Right kidney (tissue), 1 donor: ENCODE measurements at regions not wholly inside any gene's neighbourhood (a gene's known extent, or its start where the extent isn't known, plus 50 kb on each side); places are given as distances from the start of the nearest gene placed in this dataset.
"Not testable (repeated sequence)": the region's sequence is repeated elsewhere in the genome, so short reads cannot be mapped to it uniquely, and the experiment has no call there.

ENCODE experiments used
- DNase-seq: peaks from one replicate; pipeline ENCODE4 v3.0.0-alpha.2; 2016

DNA sequence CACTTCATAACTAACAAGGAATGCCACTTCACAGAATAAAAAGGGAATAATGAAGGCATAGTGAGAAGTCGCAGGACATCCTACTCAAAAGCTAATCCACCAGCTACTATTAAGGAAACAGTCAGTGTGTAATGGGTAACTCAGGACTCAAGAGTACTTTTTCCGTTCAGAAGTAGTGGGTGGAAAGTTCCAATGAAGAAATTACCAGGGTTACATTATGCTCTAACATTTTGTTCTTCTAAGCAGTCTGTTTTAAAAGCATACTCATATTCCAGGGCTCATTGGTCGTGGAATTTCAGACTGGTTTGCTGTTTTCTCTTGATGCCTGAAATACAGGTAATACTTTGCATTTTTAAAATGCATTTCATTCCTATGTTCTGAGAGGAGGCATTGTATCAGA is 222.4 kb upstream of the IRS2 start:
- no peak for DNase-seq

DNA sequence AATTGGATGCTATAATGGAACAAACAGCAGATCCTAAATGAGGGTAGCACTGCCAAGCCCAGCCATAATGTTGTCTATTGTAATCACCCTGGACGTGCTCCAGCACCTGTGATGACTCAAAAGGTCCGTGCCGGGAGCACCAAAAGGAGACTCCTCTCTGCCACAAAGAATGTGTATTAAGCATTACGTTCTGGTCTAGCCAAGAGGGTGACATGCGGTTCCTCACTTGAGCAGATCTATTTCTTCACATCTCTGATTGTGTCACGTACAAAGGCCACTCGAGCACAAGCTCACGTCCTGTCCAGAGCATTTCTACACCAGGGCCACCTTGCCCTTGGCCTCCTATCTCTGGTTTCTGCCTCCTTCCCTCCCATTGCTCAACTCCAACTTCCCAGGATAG is 219.9 kb upstream of the IRS2 start:
- DNase-seq: no peak

DNA sequence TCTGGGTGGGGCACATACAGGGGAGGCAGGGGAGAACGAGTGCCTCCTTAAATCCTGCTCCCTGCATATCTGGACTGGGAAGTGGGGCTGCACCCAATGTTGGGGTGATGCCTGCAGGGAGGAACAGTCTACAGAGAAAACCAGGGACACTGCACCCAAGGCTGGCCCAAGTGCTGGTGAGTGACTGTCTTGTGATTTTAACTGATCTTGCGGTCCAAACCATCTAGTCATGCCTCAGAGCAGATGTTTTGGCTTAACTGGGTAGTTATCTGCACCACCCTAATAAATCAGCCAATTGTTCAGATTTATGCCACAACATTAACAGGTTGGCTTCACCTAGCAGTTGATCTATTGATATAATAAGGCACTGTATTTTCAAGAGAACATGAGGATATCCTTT is 219.2 kb upstream of the IRS2 start:
- no peak for DNase-seq

DNA sequence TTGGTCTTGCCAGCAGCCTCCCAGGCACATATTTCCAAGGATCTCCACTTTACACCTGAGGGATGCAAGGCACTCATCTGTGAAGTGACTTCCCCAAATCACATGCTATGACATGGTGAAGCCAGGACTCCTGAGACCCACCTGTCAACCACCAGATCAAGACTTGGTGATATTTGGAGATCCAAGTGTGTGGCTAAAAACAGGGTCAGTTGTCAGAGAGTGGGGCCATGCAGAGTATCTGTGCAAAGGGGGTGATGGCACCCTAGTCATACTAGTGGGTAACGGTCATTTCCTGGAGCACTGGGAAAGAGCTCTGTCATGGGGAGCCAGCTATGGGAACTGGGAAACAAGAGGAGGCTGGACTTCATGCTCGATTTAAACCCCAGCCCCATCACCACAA is 218.4 kb upstream of the IRS2 start:
- DNase-seq: no peak

DNA sequence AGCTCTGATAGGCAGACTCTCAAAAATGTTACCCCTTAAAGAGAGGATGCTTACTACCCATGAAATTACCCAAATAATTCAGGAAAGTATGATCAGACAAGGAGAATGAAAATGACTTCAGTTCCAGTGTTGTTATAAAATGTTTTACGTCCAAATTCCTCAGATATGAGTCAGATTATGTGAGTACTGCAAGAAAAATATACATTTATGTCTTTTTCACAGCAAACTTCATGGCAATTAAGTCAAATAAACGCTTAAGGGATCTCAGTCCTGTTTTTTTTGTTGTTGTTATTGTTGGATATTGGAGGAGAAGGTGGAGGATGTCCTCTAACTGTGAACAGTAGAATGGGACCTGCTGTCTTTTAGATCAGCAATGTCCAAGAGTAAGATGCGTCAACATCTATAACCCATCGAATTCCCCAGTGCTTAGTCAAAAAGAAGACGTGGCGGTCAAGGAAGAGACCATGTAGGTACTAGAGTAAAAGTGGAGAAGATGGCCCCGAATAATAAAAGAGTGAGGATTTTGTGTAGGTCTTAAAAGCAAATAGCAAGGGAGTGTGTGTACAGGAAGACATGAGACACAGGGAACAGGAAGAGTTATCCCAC is 215.4 kb upstream of the IRS2 start:
- no peak for DNase-seq

DNA sequence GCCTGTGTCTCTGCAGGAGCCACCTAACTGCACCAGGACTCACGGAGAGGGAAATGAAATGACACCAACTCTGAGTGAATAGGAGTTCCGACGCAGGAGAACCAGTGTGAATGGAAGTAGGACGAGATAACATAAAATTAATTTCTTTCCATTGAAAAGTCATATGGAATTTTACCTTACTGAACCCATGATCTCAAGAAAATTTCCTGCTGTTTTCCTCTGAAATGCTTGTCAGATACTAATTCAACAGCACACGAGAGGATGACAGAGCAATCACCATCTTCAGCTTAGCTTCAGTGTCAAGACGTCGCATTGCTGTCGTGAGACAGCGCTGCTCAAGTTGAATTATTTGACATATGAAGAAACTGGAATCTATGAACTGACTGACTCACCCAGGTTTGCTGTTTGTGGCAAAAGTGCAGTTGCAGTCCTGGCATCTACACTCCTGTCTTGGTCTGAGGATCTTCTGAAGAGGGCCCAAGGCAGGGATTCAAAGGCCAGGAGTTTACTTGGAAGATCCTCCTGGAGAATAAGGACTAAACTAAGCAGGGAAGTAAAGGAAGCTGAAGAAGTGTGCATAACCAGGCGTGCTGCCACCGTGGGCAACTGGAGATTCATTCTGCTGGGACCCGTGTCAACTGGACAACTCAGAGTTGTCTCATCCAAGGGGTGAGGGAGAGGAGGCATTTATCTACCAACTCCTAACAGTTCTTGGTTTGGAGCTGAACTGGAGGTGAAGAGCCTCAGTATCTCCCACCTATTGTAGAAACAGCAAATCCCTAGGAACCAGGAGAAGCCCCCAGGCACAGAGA is 214.4 kb upstream of the IRS2 start:
- DNase-seq: no peak

DNA sequence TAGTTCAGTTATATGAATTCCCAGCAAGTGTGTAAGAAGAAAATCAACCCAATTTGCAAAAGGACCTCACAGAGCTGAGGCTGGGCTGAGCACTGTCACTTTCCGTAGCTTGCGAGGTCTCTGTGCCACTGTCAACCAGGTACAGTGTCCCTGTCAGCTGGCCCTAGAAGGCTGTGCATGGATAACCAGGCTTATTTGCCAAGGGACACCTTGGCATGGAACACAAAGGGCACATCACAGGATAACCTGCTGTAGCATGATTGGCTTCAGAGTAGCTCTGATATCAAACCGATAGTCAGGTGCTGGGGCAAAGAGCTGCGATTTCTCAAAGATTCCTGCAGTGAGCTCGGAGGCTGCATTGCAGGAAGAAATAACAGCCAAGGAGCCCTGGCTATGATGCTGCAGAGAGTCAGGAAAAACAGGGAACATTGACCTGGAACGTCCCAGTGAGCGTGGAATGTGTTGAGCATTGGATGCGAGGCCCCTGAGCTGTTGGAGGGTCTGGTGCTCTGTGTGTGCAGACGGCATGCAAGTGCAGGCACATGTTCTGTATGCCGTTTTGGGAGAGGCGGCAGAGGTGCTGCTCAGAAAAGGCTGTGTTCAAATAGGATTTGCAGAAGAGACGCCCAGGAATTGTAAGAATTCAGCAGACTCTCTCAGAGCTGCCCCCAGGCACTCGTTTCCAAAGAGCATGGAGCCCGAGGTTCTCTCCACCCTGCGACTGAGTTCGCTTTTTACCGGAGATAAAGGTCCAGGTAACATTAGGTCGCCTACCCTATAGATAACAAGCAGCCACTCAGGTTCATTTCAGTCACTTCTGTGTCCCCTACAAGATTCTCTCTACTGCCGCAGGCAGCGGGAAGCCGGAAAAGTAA is 213.5 kb upstream of the IRS2 start:
- DNase-seq: no peak

DNA sequence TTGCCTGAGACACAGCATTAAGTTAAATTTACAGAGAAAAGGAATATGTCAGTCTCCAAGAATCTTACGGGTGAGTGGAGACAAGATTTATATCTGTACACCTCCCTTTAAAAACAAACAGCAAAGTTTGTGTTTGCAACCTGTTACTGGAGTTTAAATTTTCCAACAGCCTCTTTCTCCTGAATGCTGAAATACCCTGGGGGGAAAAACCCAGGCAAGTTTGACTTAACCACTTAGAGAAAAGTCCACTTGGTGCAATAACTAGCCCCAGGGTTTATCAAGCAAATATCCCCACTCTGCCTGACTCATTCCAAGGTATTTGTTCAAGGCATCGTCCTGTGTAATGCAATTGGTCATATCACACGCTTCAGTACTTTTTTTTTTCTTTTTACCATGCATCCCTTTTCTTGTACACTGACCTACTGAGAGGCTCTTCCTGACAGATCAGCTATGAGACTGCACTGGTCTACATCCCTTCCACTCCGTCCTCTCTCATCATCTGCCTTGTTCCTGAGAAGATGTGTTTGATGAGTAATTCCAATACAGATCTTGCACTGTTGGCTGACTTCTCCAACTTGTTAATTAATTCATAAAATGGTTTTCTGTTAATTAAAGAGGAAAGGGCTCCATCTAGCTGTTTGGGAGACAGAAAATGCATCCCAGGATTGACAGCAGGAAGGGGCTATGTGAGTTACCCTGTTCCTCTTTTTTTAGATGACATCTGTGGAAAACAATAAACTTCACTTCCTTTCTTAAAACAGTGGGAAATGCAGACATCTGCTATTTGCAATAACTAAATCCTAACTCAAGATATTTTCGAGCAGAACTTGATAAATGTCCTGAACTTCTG is 212.5 kb upstream of the IRS2 start:
- DNase-seq: peak; percentile 20

DNA sequence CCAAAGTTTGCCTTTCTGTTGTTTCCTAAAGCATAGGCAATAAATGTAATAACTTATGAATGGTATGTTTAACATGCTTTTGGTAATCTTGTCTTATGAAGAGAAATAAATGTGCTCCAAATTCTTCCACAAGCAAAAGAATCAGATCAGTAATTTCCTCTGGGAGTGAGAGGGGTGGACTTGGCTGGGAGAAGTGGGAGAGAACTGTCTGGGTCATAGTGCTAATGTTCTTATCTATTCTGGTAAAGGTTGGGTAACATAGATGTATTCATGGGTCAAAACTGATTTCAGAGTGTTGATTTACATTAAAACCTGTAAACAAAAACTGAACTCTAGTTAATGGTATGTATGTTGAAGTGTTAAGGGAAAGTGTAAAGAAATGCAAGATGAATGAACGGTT is 211.7 kb upstream of the IRS2 start:
- DNase-seq: no peak

DNA sequence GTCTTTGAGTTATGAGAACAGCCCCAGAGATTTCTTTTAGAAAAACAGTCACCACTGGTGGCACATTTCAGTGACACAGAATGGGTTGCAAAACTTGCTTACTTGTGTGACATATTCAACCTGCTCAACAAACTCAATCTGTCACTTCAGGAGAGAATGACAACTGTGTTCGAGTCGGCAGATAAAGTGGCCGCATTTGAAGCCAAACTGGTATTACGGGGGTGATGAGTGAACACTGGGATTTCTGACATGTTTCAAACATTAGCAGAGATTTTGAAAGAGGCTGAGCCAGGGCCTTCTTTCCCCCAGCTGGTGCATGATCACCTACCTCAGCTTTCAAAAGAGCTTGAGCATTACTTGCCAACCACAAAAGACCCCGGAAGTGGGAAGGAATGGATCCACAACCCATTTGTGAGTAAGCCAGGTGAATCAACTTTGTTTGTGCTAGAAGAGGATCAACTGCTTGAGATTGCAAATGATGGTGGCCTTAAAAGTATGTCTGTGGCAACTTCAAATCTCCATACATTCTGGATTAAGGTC is 210.7 kb upstream of the IRS2 start:
- DNase-seq: not testable (repeated sequence)

DNA sequence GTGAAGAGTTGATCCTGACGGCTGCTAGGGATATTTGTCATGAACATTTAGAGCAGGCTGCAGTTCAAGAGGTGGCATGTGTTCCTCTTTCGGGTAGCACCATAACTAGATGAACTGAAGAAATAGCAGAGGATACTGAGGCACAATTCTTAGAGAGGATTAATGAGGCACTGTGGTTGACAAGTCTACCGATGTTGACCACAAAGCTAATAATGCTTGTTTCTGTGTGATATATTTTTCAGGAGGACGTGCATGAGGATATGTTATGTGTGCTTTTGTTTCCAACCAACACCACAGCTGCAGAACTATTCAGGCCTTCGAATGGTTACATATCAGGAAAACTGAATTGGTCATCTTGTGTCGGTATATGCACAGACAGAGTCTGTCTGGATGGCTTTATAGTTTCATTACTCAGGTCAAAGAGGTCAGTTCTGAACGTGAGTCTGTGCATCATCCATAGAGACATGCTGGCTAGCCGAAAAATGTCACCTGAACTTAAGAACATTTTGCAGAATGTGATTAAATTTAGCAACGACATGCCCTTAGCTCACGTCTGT is 210.1 kb upstream of the IRS2 start:
- no peak for DNase-seq

DNA sequence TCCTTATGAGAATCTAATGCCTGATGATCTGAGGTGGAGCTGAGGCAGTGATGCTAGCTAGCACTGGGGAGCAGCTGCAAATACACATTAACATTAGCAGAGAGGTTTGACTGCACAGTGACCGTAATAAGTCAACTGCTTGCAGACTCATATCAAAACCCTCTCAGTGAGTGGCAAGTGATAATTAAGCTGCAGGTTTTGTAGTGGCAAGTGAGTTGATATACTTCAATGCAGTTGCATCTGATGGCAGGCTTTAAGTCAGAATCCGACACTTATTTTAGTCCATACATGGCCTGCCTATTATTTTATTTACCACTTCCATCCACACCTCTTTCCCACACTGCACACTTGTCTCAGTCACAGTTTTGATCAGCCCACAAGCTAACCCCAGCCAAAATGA is 209.2 kb upstream of the IRS2 start:
- no peak for DNase-seq

DNA sequence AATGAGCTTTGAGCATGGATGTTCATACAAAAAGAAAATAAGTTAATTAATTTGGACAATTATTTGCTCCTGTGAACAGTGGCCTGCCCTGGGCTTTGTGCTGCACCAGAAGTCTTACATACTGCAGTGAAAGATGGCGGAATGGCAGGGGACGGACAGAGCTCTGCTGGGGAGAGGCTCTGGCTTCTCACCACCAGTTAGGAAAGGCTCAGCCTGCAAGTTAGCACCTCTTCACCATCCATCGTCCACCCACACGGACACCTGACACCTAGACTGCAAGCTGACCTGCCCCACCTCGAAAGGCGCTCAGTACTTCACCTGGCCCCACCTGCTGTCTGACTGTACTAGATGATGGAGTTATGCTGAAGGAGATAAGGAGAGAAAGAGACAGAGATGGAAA is 203.9 kb upstream of the IRS2 start:
- no peak for DNase-seq

DNA sequence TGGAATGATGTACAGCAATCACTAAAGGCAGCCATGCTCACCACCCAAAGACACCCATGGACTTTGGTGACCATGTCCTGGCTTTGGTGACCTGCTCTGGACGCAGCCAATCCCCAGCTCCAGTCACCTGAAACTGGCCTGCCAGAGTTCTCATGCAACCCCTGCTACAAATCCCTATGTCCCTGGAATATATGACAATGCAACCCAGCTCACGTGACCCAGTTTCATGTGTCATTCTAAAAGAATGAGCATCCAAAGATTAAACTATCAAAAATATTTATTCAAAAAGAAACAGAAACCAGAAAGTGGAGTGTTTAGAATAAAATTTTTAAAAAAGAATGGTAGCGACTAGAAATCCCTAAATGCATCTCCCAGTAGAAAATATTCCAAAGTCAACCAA is 203.3 kb upstream of the IRS2 start:
- DNase-seq: no peak

DNA sequence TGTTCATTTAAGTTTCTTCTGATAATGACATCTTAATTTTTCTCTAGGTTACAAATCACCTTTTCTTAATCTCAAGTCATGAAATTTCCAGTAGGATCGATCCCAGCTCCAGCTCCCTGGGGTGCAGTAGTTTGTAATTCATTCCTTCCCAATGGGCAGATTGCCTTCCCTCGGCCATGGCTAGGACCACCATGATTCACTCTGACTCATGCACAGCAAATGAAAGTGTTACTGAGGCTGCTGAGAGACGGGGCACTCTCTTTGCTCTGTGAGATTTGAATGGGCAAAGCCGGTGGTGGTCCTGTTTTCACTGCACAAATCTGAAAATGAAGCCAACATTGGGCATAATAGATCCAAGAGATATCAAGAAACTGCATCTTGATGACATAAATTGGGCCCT is 202.8 kb upstream of the IRS2 start:
- no peak for DNase-seq

DNA sequence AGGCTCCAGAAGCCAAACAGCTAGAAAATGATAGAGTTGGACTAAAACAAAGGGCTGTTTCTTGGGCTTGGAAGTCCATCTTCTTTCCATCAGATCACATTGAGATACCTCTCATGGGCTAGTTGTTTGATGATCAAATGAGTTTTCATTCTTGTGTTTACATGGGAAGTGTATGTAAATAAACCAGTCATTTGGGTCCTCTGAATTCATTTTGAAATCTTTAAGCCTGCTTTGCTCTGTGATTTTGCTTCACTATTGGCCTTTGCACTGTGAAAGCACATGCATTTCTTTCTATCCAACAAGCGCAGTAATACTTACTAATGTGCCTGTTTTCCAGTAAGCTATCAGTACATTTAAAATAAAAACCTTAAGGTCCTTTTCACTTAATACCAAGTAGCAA is 200.5 kb upstream of the IRS2 start:
- no peak for DNase-seq

DNA sequence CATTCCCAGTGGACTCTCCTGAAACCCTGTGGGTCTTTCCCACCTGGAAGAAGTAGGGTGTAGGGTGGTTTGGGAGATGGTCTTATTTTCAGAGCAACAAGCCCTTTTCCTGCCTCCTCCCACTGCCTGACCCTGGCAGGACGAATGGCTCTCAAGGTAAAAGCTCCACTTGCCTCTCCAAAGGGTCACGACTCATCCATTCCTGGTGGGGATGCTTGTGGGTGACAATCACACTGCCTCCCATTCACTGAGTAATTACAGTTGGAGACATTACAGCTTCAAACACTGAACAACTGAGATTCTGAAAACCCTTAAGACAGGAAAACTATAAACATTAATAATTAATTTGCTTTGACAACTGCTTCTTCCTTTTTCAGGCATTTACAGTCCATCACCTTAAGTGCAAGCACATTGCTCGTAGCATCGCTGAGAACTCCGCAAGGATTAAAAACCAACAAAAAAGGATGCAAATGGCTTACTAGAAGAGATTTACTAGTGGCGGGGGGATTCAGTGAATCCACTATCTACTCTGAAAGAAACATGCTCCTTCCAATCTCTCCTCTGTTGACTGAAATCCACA is 199.6 kb upstream of the IRS2 start:
- no peak for DNase-seq

DNA sequence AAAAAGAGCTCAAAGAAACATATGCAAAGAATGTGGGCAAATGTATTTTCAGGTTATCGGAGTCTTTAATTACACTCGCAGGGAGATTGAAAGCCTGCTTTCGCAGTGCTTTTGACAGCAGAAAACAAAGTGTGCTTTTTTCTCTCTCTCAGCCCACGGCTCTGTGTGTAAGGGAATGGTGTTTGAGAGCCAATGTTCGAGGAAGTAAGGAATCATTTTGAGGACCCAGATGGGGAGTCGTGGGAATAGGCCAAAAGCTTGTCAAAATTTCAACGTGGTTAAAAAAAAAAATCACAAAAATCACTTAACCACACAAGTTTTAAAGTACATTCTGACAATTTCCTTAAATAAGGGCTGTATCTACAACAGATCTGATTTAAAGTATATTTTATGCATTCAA is 197.1 kb upstream of the IRS2 start:
- DNase-seq: no peak

DNA sequence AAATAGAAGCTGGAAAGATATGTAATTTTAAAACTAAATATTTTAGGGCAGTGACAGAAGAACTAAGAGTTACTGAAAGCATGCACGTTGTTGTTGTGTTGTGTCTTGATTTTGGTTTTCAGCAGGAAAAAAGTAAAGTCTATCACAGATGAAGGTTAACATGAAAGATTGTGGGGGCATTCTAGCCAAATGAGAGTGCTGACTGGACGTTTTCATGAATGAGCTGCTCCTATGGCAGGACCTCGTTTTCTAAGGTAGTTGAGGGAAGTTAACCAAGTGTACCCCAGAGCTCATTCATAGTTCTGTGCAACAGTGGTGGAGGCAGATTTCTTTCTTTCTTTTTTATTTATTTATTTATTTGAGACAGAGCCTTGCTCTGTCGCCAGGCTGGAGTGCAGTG is 194.6 kb upstream of the IRS2 start:
- DNase-seq: no peak

DNA sequence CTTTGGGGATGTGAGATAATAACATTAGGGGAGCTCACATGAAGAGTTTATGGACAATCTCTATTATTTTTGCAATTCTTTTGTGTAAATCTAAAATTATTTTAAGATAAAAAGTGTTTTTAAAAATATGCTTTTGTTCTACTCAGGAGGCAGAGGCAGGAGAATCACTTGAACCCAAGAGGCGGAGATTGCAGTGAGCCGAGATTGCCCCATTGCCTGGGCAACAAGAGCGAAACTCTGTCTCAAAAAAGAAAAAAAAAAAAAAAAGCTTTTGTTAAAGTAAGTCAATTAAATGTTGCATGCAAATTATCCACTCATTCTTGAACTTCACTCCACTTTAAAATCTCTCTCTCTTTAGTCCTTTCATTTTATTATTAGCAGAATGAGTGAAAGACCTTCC is 193.3 kb upstream of the IRS2 start:
- not testable (repeated sequence) for DNase-seq

DNA sequence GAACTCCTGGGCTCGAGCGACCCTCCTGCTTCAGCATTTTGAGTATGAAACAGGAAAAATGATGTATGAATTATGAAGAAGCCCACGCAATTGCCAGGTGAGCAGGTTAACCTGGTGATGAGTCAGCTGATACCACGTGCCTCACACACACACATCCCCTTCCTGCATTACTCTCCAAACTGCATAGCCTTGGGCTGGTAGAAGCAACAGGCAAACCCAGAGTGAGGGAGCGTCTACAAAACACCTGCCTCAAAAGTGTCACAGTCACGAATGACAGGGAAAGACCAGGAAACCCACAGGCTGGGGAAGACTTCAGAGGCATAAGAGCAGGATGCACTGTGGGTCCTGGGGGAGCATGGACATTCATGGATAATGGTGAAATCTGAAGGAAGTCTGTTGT is 192.8 kb upstream of the IRS2 start:
- no peak for DNase-seq
